ENCODE measurements at regions not wholly inside any gene's neighbourhood (a gene's known extent, or its start where the extent isn't known, plus 50 kb on each side); places are given as distances from the start of the nearest gene placed in this dataset.

- no peak for TF ChIP-seq CTCF (IDR thresholded peaks at IDR 0.05 in 8 of 11, conservative IDR thresholded peaks at IDR 0.05 in 3 of 11)
- no peak for TF ChIP-seq POLR2A (IDR thresholded peaks at IDR 0.05)
Observed at GRCh38 chr10:7053195-7053594, 357.6 kb downstream of the SFMBT2 start.
